Type B pancreatic cell (in vitro differentiated cells): ENCODE measurements at regions not wholly inside any gene's neighbourhood (a gene's known extent, or its start where the extent isn't known, plus 50 kb on each side); places are given as distances from the start of the nearest gene placed in this dataset.

Experiments used
- DNase-seq: peaks from one replicate; pipeline ENCODE4 v3.0.0; 2021; ENCODE audit warnings: mixed read lengths; ENCODE audit not compliant: unreplicated experiment; ENCODE audit errors: extremely low spot score
- H3K27ac Mint-ChIP-seq: 2 replicates; pipeline ENCODE4 v1.8.0; 2021; ENCODE audit warnings: mild to moderate bottlenecking, mixed read lengths
- H3K27me3 Mint-ChIP-seq: 2 replicates; pipeline ENCODE4 v1.8.0; 2021; ENCODE audit warnings: mixed read lengths
- H3K36me3 Mint-ChIP-seq: 2 replicates; pipeline ENCODE4 v1.8.0; 2021; ENCODE audit warnings: mixed read lengths
- H3K4me1 Mint-ChIP-seq: one replicate; pipeline ENCODE4 v1.8.0; 2021; ENCODE audit warnings: mixed read lengths; ENCODE audit not compliant: unreplicated experiment
- H3K4me3 Mint-ChIP-seq: 2 replicates; pipeline ENCODE4 v1.8.0; 2021; ENCODE audit warnings: mild to moderate bottlenecking, mixed read lengths
- H3K9me3 Mint-ChIP-seq: 2 replicates; pipeline ENCODE4 v1.8.0; 2021; ENCODE audit warnings: mixed read lengths
- TF ChIP-seq, protein P1 (sequence below): fragments of 200-600 bp; sonication (generic); conservative IDR thresholded peaks from 2 replicates; pipeline ENCODE4 v1.5.0; 2021; ENCODE audit warnings: antibody characterized with exemption, mild to moderate bottlenecking

DNA sequence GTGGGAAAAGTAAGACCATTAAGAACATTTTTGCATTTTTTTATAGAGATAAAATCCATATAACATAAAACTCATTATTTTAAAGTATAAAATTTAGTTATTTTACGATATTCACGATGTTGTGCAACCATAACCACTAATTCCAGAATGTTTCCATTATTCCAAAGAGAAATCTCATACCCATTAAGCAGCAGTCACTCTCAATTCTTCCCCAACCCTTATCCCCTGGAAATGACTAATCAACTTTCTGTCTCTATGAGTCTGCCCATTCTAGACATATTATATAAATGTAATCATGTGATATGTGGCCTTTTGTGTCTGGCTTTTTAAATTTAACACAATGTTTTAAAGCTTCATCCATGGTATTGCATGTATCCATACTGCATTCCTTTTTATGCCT, 115.6 kb upstream of the ADAMTSL1 start:
- peaks cover 11% of the 10 kb centered on the region for H3K4me1 Mint-ChIP-seq
- H3K9me3 Mint-ChIP-seq: no peaks in the 10 kb centered on the region
- DNase-seq: no peak
- H3K4me3 Mint-ChIP-seq: no peak overlapping the region
- H3K27ac Mint-ChIP-seq: no peak overlapping the region
- no peaks in the 10 kb centered on the region for H3K36me3 Mint-ChIP-seq
- TF ChIP-seq, protein P1, sequence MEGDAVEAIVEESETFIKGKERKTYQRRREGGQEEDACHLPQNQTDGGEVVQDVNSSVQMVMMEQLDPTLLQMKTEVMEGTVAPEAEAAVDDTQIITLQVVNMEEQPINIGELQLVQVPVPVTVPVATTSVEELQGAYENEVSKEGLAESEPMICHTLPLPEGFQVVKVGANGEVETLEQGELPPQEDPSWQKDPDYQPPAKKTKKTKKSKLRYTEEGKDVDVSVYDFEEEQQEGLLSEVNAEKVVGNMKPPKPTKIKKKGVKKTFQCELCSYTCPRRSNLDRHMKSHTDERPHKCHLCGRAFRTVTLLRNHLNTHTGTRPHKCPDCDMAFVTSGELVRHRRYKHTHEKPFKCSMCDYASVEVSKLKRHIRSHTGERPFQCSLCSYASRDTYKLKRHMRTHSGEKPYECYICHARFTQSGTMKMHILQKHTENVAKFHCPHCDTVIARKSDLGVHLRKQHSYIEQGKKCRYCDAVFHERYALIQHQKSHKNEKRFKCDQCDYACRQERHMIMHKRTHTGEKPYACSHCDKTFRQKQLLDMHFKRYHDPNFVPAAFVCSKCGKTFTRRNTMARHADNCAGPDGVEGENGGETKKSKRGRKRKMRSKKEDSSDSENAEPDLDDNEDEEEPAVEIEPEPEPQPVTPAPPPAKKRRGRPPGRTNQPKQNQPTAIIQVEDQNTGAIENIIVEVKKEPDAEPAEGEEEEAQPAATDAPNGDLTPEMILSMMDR: no peak
- H3K27me3 Mint-ChIP-seq: no peaks in the 10 kb centered on the region

DNA sequence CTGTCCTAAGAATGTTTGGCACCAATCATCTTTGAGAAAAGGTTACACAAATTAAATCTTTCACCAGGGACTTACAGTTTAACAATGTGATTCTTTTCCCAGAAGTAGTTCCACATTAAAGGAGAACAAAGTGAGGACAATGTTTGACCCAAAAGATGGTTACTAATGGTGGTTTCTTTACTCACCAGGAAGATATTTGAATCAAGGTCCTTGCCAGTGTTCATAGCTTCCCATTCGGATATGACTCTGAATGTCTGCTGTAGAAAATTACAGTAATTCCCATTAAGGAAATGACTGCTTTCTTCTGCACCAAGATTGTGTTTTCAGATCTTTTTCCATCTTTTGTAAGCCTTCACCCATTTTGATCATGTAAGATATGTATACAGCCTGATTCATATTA, 114.6 kb upstream of the ADAMTSL1 start:
- H3K27ac Mint-ChIP-seq: no peak overlapping the region
- peaks cover 11% of the 10 kb centered on the region for H3K4me1 Mint-ChIP-seq
- DNase-seq: no peak
- no peak overlapping the region for H3K4me3 Mint-ChIP-seq
- no peaks in the 10 kb centered on the region for H3K27me3 Mint-ChIP-seq
- no peaks in the 10 kb centered on the region for H3K36me3 Mint-ChIP-seq
- TF ChIP-seq, protein P1: no peak
- no peaks in the 10 kb centered on the region for H3K9me3 Mint-ChIP-seq

DNA sequence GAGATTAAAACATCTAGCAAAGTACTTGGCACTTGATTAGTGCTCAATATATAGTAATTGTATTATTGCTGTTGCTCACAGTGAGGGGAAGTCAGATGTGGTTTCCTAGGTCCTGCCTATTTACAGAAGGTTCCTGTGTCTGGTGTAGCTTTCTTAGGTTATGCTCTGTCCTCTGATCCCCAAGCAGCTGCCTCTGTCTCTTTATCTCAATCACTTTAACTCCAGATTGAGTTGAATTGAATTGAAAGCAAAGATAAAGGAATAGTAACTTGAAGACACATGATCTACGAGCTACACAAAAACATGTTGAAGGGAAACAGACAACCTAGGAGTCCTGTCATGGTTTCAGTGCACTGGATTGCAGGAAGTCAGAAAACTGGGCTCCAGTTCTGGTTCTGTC, 113.9 kb upstream of the ADAMTSL1 start:
- Mint-ChIP-seq H3K27ac (no peak overlapping the region), H3K4me1 (peaks cover 11% of the 10 kb centered on the region), H3K4me3 (no peak overlapping the region), H3K36me3 (no peaks in the 10 kb centered on the region), H3K27me3 (no peaks in the 10 kb centered on the region), H3K9me3 (no peaks in the 10 kb centered on the region)
- DNase-seq: no peak
- TF ChIP-seq, protein P1: no peak

DNA sequence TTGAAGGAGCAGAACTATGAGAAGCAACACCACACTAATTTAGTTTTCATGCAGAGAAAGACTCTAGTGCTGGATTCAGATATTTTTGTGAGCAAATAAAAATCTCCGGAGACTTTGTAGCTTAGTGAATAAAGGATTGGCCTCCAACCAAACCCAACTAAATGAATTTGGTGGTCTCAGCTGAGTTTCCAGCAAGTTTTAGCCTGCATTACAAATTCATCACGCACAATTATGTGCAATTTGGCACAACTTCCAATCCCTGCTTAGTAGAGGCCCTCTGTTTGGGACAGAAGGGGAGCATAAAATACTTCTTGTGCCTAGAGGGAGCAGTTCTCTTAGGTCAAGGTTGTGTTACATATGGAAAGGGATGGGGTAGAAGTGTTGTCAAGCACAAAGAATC, 112.3 kb upstream of the ADAMTSL1 start:
- H3K36me3 Mint-ChIP-seq: no peaks in the 10 kb centered on the region
- DNase-seq: no peak
- no peak overlapping the region for H3K4me3 Mint-ChIP-seq
- TF ChIP-seq, protein P1: no peak
- H3K9me3 Mint-ChIP-seq: no peaks in the 10 kb centered on the region
- no peak overlapping the region for H3K27ac Mint-ChIP-seq
- no peaks in the 10 kb centered on the region for H3K27me3 Mint-ChIP-seq
- peaks cover 11% of the 10 kb centered on the region for H3K4me1 Mint-ChIP-seq

DNA sequence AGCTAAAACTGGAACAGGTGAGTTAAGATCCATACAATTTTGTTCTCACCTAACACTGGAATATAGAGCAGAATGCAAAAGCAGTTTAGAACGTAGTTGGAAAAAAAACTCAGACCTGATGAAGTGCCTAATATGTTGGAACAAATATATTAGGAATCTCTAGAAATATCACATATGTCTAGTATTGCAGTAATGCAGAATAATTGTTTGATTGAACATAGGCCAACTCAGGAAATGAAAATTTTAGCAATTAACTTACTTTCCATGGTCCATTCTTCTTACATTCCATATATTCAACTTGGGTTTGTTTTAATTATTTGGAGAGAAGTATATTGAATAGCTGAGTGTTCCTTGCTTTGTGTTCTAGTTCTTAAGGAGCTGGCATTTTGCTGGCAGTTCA, 111.8 kb upstream of the ADAMTSL1 start:
- no peak for DNase-seq
- Mint-ChIP-seq H3K4me1 (peaks cover 11% of the 10 kb centered on the region), H3K27ac (no peak overlapping the region), H3K27me3 (no peaks in the 10 kb centered on the region), H3K36me3 (no peaks in the 10 kb centered on the region), H3K4me3 (no peak overlapping the region), H3K9me3 (no peaks in the 10 kb centered on the region)
- TF ChIP-seq, protein P1: no peak
